PC-3 (cell line): ENCODE measurements at regions not wholly inside any gene's neighbourhood (a gene's known extent, or its start where the extent isn't known, plus 50 kb on each side); places are given as distances from the start of the nearest gene placed in this dataset.

Source experiments
- CTCF ChIP-seq: fragments of 300-600 bp; sonication (generic); conservative IDR thresholded peaks from 2 replicates; pipeline ENCODE4 v1.5.1; 2017; ENCODE audit warnings: antibody characterized with exemption, low read depth, mild to moderate bottlenecking, low read length
- EZH2phosphoT487 ChIP-seq: fragments of 300-600 bp; sonication (generic); IDR thresholded peaks from 2 replicates; pipeline ENCODE4 v1.6.1; 2018; ENCODE audit warnings: mild to moderate bottlenecking, antibody characterized with exemption, low read length, borderline replicate concordance

GRCh38 chr5:112586596-112587062, 151.1 kb upstream of the APC start:
- TF ChIP-seq EZH2phosphoT487 (no peak), CTCF (no peak)
